Endothelial cell of umbilical vein (primary cell): ENCODE measurements at regions not wholly inside any gene's neighbourhood (a gene's known extent, or its start where the extent isn't known, plus 50 kb on each side); places are given as distances from the start of the nearest gene placed in this dataset.

Experiments used
- BruUV-seq: library from RNA; stranded (reverse); fragments of 400-500 nt; replicated peaks from 2 replicates; lab custom pipeline; 2021; lab: Mats Ljungman, UMichigan
- CTCF ChIA-PET: fragments of 300-600, 350-600 bp; sonication (Branson Sonifier 250); formaldehyde crosslinking; loops from one replicate; lab custom pipeline; 2021; ENCODE audit warnings: antibody characterized with exemption, inconsistent platforms; lab: Charles Lee
- POLR2A ChIA-PET: fragments of 300-600, 350-600 bp; sonication (Branson Sonifier 250); formaldehyde crosslinking; loops from one replicate; lab custom pipeline; 2021; ENCODE audit warnings: antibody characterized with exemption, inconsistent platforms; lab: Charles Lee
- DNase-seq: peaks from one replicate; pipeline ENCODE4 v3.0.0-alpha.2; 2011; ENCODE audit warnings: low read depth, low spot score
- FAIRE-seq: peaks from 2 replicates; lab custom pipeline; 2011; peaks lifted over from hg19 to GRCh38; lab: Jason Lieb, UNC
- H2AFZ ChIP-seq: 2 replicates; pipeline ENCODE4 v1.6.0; 2012; ENCODE audit warnings: low read depth, low read length, control low read depth, inconsistent platforms
- H3K27ac ChIP-seq: 2 replicates; pipeline ENCODE4 v1.5.1; 2011; ENCODE audit warnings: low read depth, mild to moderate bottlenecking, control low read depth, low read length, moderate library complexity; ENCODE audit not compliant: insufficient read depth
- H3K27me3 ChIP-seq, 2 experiments: 2 replicates each; pipeline versions ENCODE4 v1.6.0 to v1.6.1; 2011; ENCODE audit warnings: low read length in 2 of 2, mixed read lengths in 1 of 2; ENCODE audit not compliant: control insufficient read depth in 2 of 2, insufficient read depth in 2 of 2
- H3K36me3 ChIP-seq, 2 experiments: 2 replicates in 1 of 2; 3 replicates in 1 of 2; pipeline ENCODE4 v1.5.1; 2011; ENCODE audit warnings: low read length in 2 of 2, mild to moderate bottlenecking in 1 of 2, moderate library complexity in 1 of 2; ENCODE audit not compliant: control insufficient read depth in 2 of 2, insufficient read depth in 2 of 2; ENCODE audit errors: extremely low read depth in 1 of 2
- H3K4me1 ChIP-seq: 3 replicates; pipeline ENCODE4 v1.5.1; 2011; ENCODE audit warnings: mild to moderate bottlenecking, low read length; ENCODE audit not compliant: control insufficient read depth, insufficient read depth; ENCODE audit errors: extremely low read depth
- H3K4me2 ChIP-seq: 2 replicates; pipeline ENCODE4 v1.6.1; 2011; ENCODE audit warnings: low read length, control low read depth, mixed read lengths; ENCODE audit not compliant: insufficient read depth
- H3K4me3 ChIP-seq, 3 experiments: fragments of 200-600 bp in 1 of 3; sonication (generic), shearing (Covaris generic) in 1 of 3; replicated peaks in 1 of 3; 2 replicates each; pipeline ENCODE4 v1.5.1; 2011 to 2016; ENCODE audit warnings: control low read depth in 3 of 3, low read length in 3 of 3, mild to moderate bottlenecking in 2 of 3, inconsistent platforms in 1 of 3, low read depth in 1 of 3, moderate library complexity in 1 of 3; ENCODE audit not compliant: insufficient read depth in 1 of 3
- H3K79me2 ChIP-seq: 2 replicates; pipeline ENCODE4 v1.6.0; 2012; ENCODE audit warnings: low read length, inconsistent platforms; ENCODE audit not compliant: control insufficient read depth, insufficient read depth
- H3K9ac ChIP-seq: replicated peaks from 2 replicates; pipeline ENCODE3; 2011; ENCODE audit warnings: low read length, control low read depth; ENCODE audit not compliant: insufficient read depth; ENCODE audit errors: extremely low read depth
- H3K9me1 ChIP-seq: replicated peaks from 3 replicates; pipeline ENCODE4 v1.6.0; 2011; ENCODE audit warnings: mild to moderate bottlenecking, low read length; ENCODE audit not compliant: control insufficient read depth, insufficient read depth; ENCODE audit errors: extremely low read depth
- H3K9me3 ChIP-seq: replicated peaks from 2 replicates; pipeline ENCODE4 v1.5.1; 2012; ENCODE audit warnings: low read length, inconsistent platforms; ENCODE audit not compliant: control insufficient read depth, insufficient read depth
- H4K20me1 ChIP-seq: replicated peaks from 2 replicates; pipeline ENCODE3; 2011; ENCODE audit warnings: mild to moderate bottlenecking, low read length; ENCODE audit not compliant: control insufficient read depth, insufficient read depth; ENCODE audit errors: extremely low read depth
- EZH2 ChIP-seq: IDR thresholded peaks from 2 replicates; pipeline ENCODE4 v1.6.1; 2012; ENCODE audit warnings: borderline replicate concordance, low read depth, mild to moderate bottlenecking, moderate library complexity, low read length, inconsistent platforms; ENCODE audit not compliant: severe bottlenecking
- FOS ChIP-seq: IDR thresholded peaks from 2 replicates; pipeline ENCODE4 v1.6.1; 2011; ENCODE audit warnings: mild to moderate bottlenecking, low read length, moderate library complexity, borderline replicate concordance; ENCODE audit not compliant: insufficient read depth
- GATA2 ChIP-seq: IDR thresholded peaks from 2 replicates; pipeline ENCODE4 v1.7.0; 2011; ENCODE audit warnings: low read depth, mild to moderate bottlenecking, moderate library complexity, mixed read lengths, low read length; ENCODE audit not compliant: insufficient read length, insufficient read depth
- JUN ChIP-seq: IDR thresholded peaks from 2 replicates; pipeline ENCODE4 v1.6.1; 2011; ENCODE audit warnings: borderline replicate concordance, low read depth; ENCODE audit not compliant: insufficient read length, insufficient read depth
- MYC ChIP-seq: IDR thresholded peaks from one replicate; pipeline ENCODE4 v1.6.1; 2011; ENCODE audit warnings: mild to moderate bottlenecking, low read depth, low read length
- POLR2A ChIP-seq: IDR thresholded peaks from 2 replicates; pipeline ENCODE4 v1.6.1; 2012; ENCODE audit warnings: low read depth, mild to moderate bottlenecking, control low read depth, low read length
- POLR2AphosphoS5 ChIP-seq: IDR thresholded peaks from 2 replicates; pipeline ENCODE4 v1.6.1; 2012; ENCODE audit warnings: low read depth, mild to moderate bottlenecking, control low read depth, low read length, moderate library complexity; ENCODE audit not compliant: insufficient read depth
- dilution Hi-C: fragments of 300-500 bp; cut with MboI; formaldehyde crosslinking; loops from one replicate; pipeline ENCODE4 v1.15.0; 2019; ENCODE audit warnings: low sequenced_read_pairs; ENCODE audit not compliant: extremely low pct_ligation_motif_present
- intact Hi-C: fragments of 100-400 bp; cut with micrococcal nuclease; formaldehyde crosslinking; loops from one replicate; pipeline ENCODE4 v1.10.0; 2022
- TF ChIP-seq, protein P1 (sequence below), 2 donors: IDR thresholded peaks; 1 replicate in 1 of 2; 2 replicates in 1 of 2; pipeline ENCODE4 v1.5.1; 2011; ENCODE audit warnings: low read length in 2 of 2, mild to moderate bottlenecking in 2 of 2, moderate library complexity in 2 of 2, control low read depth in 1 of 2, inconsistent platforms in 1 of 2, low read depth in 1 of 2; ENCODE audit not compliant: insufficient read depth in 1 of 2; ENCODE audit errors: extremely low read depth in 1 of 2
- TF ChIP-seq, protein P2 (sequence below): IDR thresholded peaks from 2 replicates; pipeline ENCODE4 v1.6.1; 2011; ENCODE audit not compliant: insufficient read depth, insufficient read length

DNA sequence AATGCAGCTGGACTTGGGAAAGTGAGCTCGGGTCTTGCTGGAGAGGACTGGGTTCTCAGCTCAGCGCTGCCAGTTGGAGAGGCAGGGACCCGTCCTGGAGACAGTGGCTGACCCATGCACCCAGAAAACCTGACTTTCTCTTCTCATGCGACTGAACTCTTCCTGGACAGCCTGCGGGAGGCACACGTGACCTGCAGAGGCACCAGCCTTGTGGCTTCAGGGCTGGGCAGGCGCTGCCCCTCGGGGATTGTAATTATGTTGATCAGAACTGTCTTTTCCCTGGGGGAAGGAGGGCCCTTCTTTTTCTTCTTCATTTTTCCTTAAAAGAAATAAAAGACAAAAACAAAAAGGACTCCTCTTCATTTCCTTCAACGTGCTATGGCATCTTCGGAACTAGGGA lies 198.1 kb downstream of the VAPA start:
- no TSS peak for BruUV-seq
- DNase-seq (no peak), FAIRE-seq (no peak)
- Histone ChIP-seq H2AFZ (no peak overlapping the region), H3K9me1 (no peaks in the 10 kb centered on the region), H3K9me3 (no peaks in the 10 kb centered on the region), H3K27ac (no peak overlapping the region), H3K4me1 (no peaks in the 10 kb centered on the region), H3K27me3 (peaks cover 3 to 10% of the 10 kb centered on the region in 2 experiments), H3K4me2 (no peak overlapping the region), H4K20me1 (no peaks in the 10 kb centered on the region), H3K79me2 (no peaks in the 10 kb centered on the region), H3K4me3 (no peak overlapping the region), H3K9ac (no peak overlapping the region), H3K36me3 (no peaks in the 10 kb centered on the region)
- TF ChIP-seq MYC (no peak), POLR2A (no peak), JUN (no peak), GATA2 (no peak), EZH2 (no peak), FOS (no peak), POLR2AphosphoS5 (no peak)
- TF ChIP-seq, protein P1, sequence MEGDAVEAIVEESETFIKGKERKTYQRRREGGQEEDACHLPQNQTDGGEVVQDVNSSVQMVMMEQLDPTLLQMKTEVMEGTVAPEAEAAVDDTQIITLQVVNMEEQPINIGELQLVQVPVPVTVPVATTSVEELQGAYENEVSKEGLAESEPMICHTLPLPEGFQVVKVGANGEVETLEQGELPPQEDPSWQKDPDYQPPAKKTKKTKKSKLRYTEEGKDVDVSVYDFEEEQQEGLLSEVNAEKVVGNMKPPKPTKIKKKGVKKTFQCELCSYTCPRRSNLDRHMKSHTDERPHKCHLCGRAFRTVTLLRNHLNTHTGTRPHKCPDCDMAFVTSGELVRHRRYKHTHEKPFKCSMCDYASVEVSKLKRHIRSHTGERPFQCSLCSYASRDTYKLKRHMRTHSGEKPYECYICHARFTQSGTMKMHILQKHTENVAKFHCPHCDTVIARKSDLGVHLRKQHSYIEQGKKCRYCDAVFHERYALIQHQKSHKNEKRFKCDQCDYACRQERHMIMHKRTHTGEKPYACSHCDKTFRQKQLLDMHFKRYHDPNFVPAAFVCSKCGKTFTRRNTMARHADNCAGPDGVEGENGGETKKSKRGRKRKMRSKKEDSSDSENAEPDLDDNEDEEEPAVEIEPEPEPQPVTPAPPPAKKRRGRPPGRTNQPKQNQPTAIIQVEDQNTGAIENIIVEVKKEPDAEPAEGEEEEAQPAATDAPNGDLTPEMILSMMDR (IDR thresholded peaks at IDR 0.05; ENCODE audit: extremely low read depth in 1 of 2, insufficient read depth in 1 of 2, low read depth in 1 of 2, low read length in 2 of 2) = no peak
- TF ChIP-seq, protein P2, sequence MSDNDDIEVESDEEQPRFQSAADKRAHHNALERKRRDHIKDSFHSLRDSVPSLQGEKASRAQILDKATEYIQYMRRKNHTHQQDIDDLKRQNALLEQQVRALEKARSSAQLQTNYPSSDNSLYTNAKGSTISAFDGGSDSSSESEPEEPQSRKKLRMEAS = no peak
- intact Hi-C loops (no loop called here), dilution Hi-C loops (no loop called here)
- ChIA-PET POLR2A (no interaction called here), CTCF (no interaction called here)
